ENCODE measurements at regions not wholly inside any gene's neighbourhood (a gene's known extent, or its start where the extent isn't known, plus 50 kb on each side); places are given as distances from the start of the nearest gene placed in this dataset.

- no peaks in the 10 kb centered on the region for H3K79me2 ChIP-seq (ENCODE audit: insufficient read depth, low read length)
- no peak overlapping the region for H3K4me2 ChIP-seq (ENCODE audit: low read depth, low read length, poor library complexity, severe bottlenecking)
- no peak overlapping the region for H3K9ac ChIP-seq (ENCODE audit: low read depth, low read length, poor library complexity, severe bottlenecking)
- no peaks in the 10 kb centered on the region for H3K27me3 ChIP-seq (ENCODE audit: insufficient read depth, low read length, poor library complexity, severe bottlenecking)
- no peaks in the 10 kb centered on the region for H3K36me3 ChIP-seq (ENCODE audit: insufficient read depth, low read length)
- no peak for TF ChIP-seq CTCF (conservative IDR thresholded peaks at IDR 0.05; ENCODE audit: low read length)
- TF ChIP-seq EZH2phosphoT487 (IDR thresholded peaks at IDR 0.05; ENCODE audit: borderline replicate concordance) = no peak
- no peaks in the 10 kb centered on the region for H3K9me2 ChIP-seq (replicated peaks; ENCODE audit: low read depth, low read length)
- H3K9me3 ChIP-seq (ENCODE audit: insufficient read depth, low read depth, low read length) = no peaks in the 10 kb centered on the region
- no peaks in the 10 kb centered on the region for H4K20me1 ChIP-seq (ENCODE audit: insufficient read depth, low read length, poor library complexity, severe bottlenecking)
- no peak overlapping the region for H3K4me3 ChIP-seq (ENCODE audit: low read length, poor library complexity, severe bottlenecking)
- H3K4me1 ChIP-seq (ENCODE audit: insufficient read depth, low read length, poor library complexity, severe bottlenecking) = no peaks in the 10 kb centered on the region
- no peak overlapping the region for H2AFZ ChIP-seq (ENCODE audit: low read length)
- no peaks in the 10 kb centered on the region for H3F3A ChIP-seq (ENCODE audit: low read depth)
Observed at GRCh38 chrX:84690228-84690627, 188.0 kb upstream of the HDX start.

DNA sequence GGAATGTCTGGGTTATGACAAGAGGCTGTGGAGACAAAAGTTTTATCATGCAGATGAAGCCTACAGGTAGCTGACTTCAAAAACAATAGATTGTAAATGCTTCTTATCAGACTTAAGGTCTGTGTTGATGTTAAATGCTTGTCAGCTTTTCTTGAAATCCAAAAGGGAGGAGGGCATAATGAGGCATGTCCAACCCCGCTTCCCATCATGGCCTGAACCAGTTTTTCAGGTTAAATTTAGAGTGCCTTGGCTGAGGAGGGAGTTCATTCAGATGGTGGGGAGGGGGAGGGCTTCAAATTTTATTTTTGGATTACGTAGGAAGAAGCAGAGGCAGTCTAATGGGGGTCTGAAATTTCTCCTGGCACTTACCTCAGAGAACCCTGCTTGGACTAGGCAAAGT is 207.7 kb upstream of the HDX start:
- no peak overlapping the region for H3K4me2 ChIP-seq (ENCODE audit: low read depth, low read length, poor library complexity, severe bottlenecking)
- no peak overlapping the region for H3K9ac ChIP-seq (ENCODE audit: low read depth, low read length, poor library complexity, severe bottlenecking)
- no peaks in the 10 kb centered on the region for H3F3A ChIP-seq (ENCODE audit: low read depth)
- no peaks in the 10 kb centered on the region for H3K27me3 ChIP-seq (ENCODE audit: insufficient read depth, low read length, poor library complexity, severe bottlenecking)
- no peaks in the 10 kb centered on the region for H3K4me1 ChIP-seq (ENCODE audit: insufficient read depth, low read length, poor library complexity, severe bottlenecking)
- H2AFZ ChIP-seq (ENCODE audit: low read length) = no peak overlapping the region
- H4K20me1 ChIP-seq (ENCODE audit: insufficient read depth, low read length, poor library complexity, severe bottlenecking) = no peaks in the 10 kb centered on the region
- no peaks in the 10 kb centered on the region for H3K9me2 ChIP-seq (replicated peaks; ENCODE audit: low read depth, low read length)
- no peaks in the 10 kb centered on the region for H3K9me3 ChIP-seq (ENCODE audit: insufficient read depth, low read depth, low read length)
- no peak for TF ChIP-seq CTCF (conservative IDR thresholded peaks at IDR 0.05; ENCODE audit: low read length)
- TF ChIP-seq EZH2phosphoT487 (IDR thresholded peaks at IDR 0.05; ENCODE audit: borderline replicate concordance) = no peak
- H3K4me3 ChIP-seq (ENCODE audit: low read length, poor library complexity, severe bottlenecking) = no peak overlapping the region
- H3K36me3 ChIP-seq (ENCODE audit: insufficient read depth, low read length) = no peaks in the 10 kb centered on the region
- H3K79me2 ChIP-seq (ENCODE audit: insufficient read depth, low read length) = no peaks in the 10 kb centered on the region

GRCh38 chrX:84710611-84711010 is 208.4 kb upstream of the HDX start:
- Histone ChIP-seq H3K27me3 (ENCODE audit: insufficient read depth, low read length, poor library complexity, severe bottlenecking) (no peaks in the 10 kb centered on the region), H3K9me2 (replicated peaks; ENCODE audit: low read depth, low read length) (no peaks in the 10 kb centered on the region), H3F3A (ENCODE audit: low read depth) (no peaks in the 10 kb centered on the region), H4K20me1 (ENCODE audit: insufficient read depth, low read length, poor library complexity, severe bottlenecking) (no peaks in the 10 kb centered on the region), H3K4me1 (ENCODE audit: insufficient read depth, low read length, poor library complexity, severe bottlenecking) (no peaks in the 10 kb centered on the region), H3K4me2 (ENCODE audit: low read depth, low read length, poor library complexity, severe bottlenecking) (no peak overlapping the region), H3K36me3 (ENCODE audit: insufficient read depth, low read length) (no peaks in the 10 kb centered on the region), H3K9ac (ENCODE audit: low read depth, low read length, poor library complexity, severe bottlenecking) (no peak overlapping the region), H3K79me2 (ENCODE audit: insufficient read depth, low read length) (no peaks in the 10 kb centered on the region), H3K9me3 (ENCODE audit: insufficient read depth, low read depth, low read length) (no peaks in the 10 kb centered on the region), H3K4me3 (ENCODE audit: low read length, poor library complexity, severe bottlenecking) (no peak overlapping the region), H2AFZ (ENCODE audit: low read length) (no peak overlapping the region)
- TF ChIP-seq CTCF (conservative IDR thresholded peaks at IDR 0.05; ENCODE audit: low read length) (no peak), EZH2phosphoT487 (IDR thresholded peaks at IDR 0.05; ENCODE audit: borderline replicate concordance) (no peak)
